Mammary epithelial cell (primary cell): ENCODE measurements at regions not wholly inside any gene's neighbourhood (a gene's known extent, or its start where the extent isn't known, plus 50 kb on each side); places are given as distances from the start of the nearest gene placed in this dataset.

Source experiments
- CTCF ChIP-seq, 2 donors: IDR thresholded peaks in 1 of 2; conservative IDR thresholded peaks in 1 of 2; 2 replicates each; pipeline ENCODE4 v1.5.1; 2011 to 2012; ENCODE audit warnings: inconsistent platforms in 2 of 2, low read length in 2 of 2, mild to moderate bottlenecking in 2 of 2, control low read depth in 1 of 2, low read depth in 1 of 2; ENCODE audit not compliant: insufficient read depth in 1 of 2; ENCODE audit errors: extremely low read depth in 1 of 2
- EZH2 ChIP-seq: IDR thresholded peaks from 2 replicates; pipeline ENCODE4 v1.6.1; 2012; ENCODE audit warnings: low read length, inconsistent platforms, borderline replicate concordance

- TF ChIP-seq CTCF (conservative IDR thresholded peaks at IDR 0.05 in 1 of 2, IDR thresholded peaks at IDR 0.05 in 1 of 2; ENCODE audit: extremely low read depth in 1 of 2, insufficient read depth in 1 of 2, low read depth in 1 of 2, low read length in 2 of 2) (no peak), EZH2 (no peak)
Measured at GRCh38 chr4:179398414-179398813, 1956.2 kb upstream of the AGA start.
